ENCODE measurements at regions not wholly inside any gene's neighbourhood (a gene's known extent, or its start where the extent isn't known, plus 50 kb on each side); places are given as distances from the start of the nearest gene placed in this dataset.
"Not testable (repeated sequence)": the region's sequence is repeated elsewhere in the genome, so short reads cannot be mapped to it uniquely, and the experiment has no call there.

- H2AFZ ChIP-seq, result 0 out of 2 replicates have a peak overlapping the region, but pooled peaks have one; percentile 14
Observed at GRCh38 chr2:180553094-180553715, 427.2 kb upstream of the UBE2E3 start.

GRCh38 chr2:180542511-180542910 is 437.9 kb upstream of the UBE2E3 start:
- in situ Hi-C loops (cut with MboI), result no loop called here
- no peaks in the 10 kb centered on the region for H3K79me2 ChIP-seq (ENCODE audit: insufficient read depth)

More at GRCh38 chr2:180553094-180553715, 427.2 kb upstream of the UBE2E3 start:
- Histone ChIP-seq H3F3A (ENCODE audit: insufficient read depth) (no peaks in the 10 kb centered on the region), H3K9me3 (ENCODE audit: low read depth) (no peaks in the 10 kb centered on the region), H3K79me2 (ENCODE audit: insufficient read depth) (no peaks in the 10 kb centered on the region), H3K4me3 (no peak overlapping the region), H3K27ac (no peak overlapping the region), H3K9me2 (ENCODE audit: insufficient read depth) (no peaks in the 10 kb centered on the region), H3K9ac (no peak overlapping the region), H4K20me1 (ENCODE audit: insufficient read depth) (no peaks in the 10 kb centered on the region), H3K4me2 (ENCODE audit: unreplicated experiment) (no peak overlapping the region), H3K36me3 (ENCODE audit: low read depth) (no peaks in the 10 kb centered on the region), H3K4me1 (ENCODE audit: insufficient read depth) (no peaks in the 10 kb centered on the region), H3K27me3 (replicated peaks; ENCODE audit: insufficient read depth) (no peaks in the 10 kb centered on the region)
- no peak for TF ChIP-seq EZH2phosphoT487 (IDR thresholded peaks at IDR 0.05; ENCODE audit: insufficient read depth, low read depth)
- no peak for TF ChIP-seq EZH2 (IDR thresholded peaks at IDR 0.05; ENCODE audit: insufficient read depth, poor library complexity, severe bottlenecking)
- in situ Hi-C loops (cut with MboI), result no loop called here
- no peak for DNase-seq

GRCh38 chr2:180540761-180541160 is 439.6 kb upstream of the UBE2E3 start:
- H3K27ac ChIP-seq, result no peak overlapping the region
- H4K20me1 ChIP-seq (ENCODE audit: insufficient read depth), result no peaks in the 10 kb centered on the region
- in situ Hi-C loops (cut with MboI), result no loop called here
- no peak for TF ChIP-seq EZH2 (IDR thresholded peaks at IDR 0.05; ENCODE audit: insufficient read depth, poor library complexity, severe bottlenecking)
- TF ChIP-seq EZH2phosphoT487 (IDR thresholded peaks at IDR 0.05; ENCODE audit: insufficient read depth, low read depth), result no peak
- H3K27me3 ChIP-seq (replicated peaks; ENCODE audit: insufficient read depth), result no peaks in the 10 kb centered on the region
- H3K36me3 ChIP-seq (ENCODE audit: low read depth), result no peaks in the 10 kb centered on the region
- H3K4me2 ChIP-seq (ENCODE audit: unreplicated experiment), result no peak overlapping the region
- H3K4me3 ChIP-seq, result no peak overlapping the region
- WGBS, 2 experiments (ENCODE audit: low coverage in 1 of 2, low lambda C conversion rate in 2 of 2, missing lambda C conversion rate in 2 of 2), result 87 to 88% methylated on average over 8 of the region's 8 CpGs
- H3K9me2 ChIP-seq (ENCODE audit: insufficient read depth), result no peaks in the 10 kb centered on the region
- no peaks in the 10 kb centered on the region for H3K9me3 ChIP-seq (ENCODE audit: low read depth)
- no peak overlapping the region for H2AFZ ChIP-seq
- H3K9ac ChIP-seq, result no peak overlapping the region
- H3F3A ChIP-seq (ENCODE audit: insufficient read depth), result no peaks in the 10 kb centered on the region
- H3K4me1 ChIP-seq (ENCODE audit: insufficient read depth), result no peaks in the 10 kb centered on the region
- no peak for DNase-seq
- H3K79me2 ChIP-seq (ENCODE audit: insufficient read depth), result no peaks in the 10 kb centered on the region

More at GRCh38 chr2:180542511-180542910, 437.9 kb upstream of the UBE2E3 start:
- no peak overlapping the region for H3K9ac ChIP-seq
- no peaks in the 10 kb centered on the region for H3K27me3 ChIP-seq (replicated peaks; ENCODE audit: insufficient read depth)
- H3K9me2 ChIP-seq (ENCODE audit: insufficient read depth), result no peaks in the 10 kb centered on the region
- no peak for DNase-seq
- no peaks in the 10 kb centered on the region for H3K36me3 ChIP-seq (ENCODE audit: low read depth)
- no peaks in the 10 kb centered on the region for H3K9me3 ChIP-seq (ENCODE audit: low read depth)
- H4K20me1 ChIP-seq (ENCODE audit: insufficient read depth), result no peaks in the 10 kb centered on the region
- no peak overlapping the region for H3K4me3 ChIP-seq
- H3K4me1 ChIP-seq (ENCODE audit: insufficient read depth), result no peaks in the 10 kb centered on the region
- no peaks in the 10 kb centered on the region for H3F3A ChIP-seq (ENCODE audit: insufficient read depth)
- TF ChIP-seq EZH2phosphoT487 (IDR thresholded peaks at IDR 0.05; ENCODE audit: insufficient read depth, low read depth) (no peak), EZH2 (IDR thresholded peaks at IDR 0.05; ENCODE audit: insufficient read depth, poor library complexity, severe bottlenecking) (no peak)
- H3K27ac ChIP-seq, result no peak overlapping the region
- no peak overlapping the region for H2AFZ ChIP-seq
- no peak overlapping the region for H3K4me2 ChIP-seq (ENCODE audit: unreplicated experiment)

- TF ChIP-seq EZH2 (IDR thresholded peaks at IDR 0.05; ENCODE audit: insufficient read depth, poor library complexity, severe bottlenecking) (no peak), EZH2phosphoT487 (IDR thresholded peaks at IDR 0.05; ENCODE audit: insufficient read depth, low read depth) (no peak)
- Histone ChIP-seq H3K79me2 (ENCODE audit: insufficient read depth) (no peaks in the 10 kb centered on the region), H3K27ac (no peak overlapping the region), H3K4me1 (ENCODE audit: insufficient read depth) (no peaks in the 10 kb centered on the region), H3K9me3 (ENCODE audit: low read depth) (no peaks in the 10 kb centered on the region), H3K9ac (no peak overlapping the region), H3K27me3 (replicated peaks; ENCODE audit: insufficient read depth) (no peaks in the 10 kb centered on the region), H4K20me1 (ENCODE audit: insufficient read depth) (no peaks in the 10 kb centered on the region), H3K9me2 (ENCODE audit: insufficient read depth) (peaks cover 4% of the 10 kb centered on the region; the same call in 1 of the 2 replicates), H3K4me3 (no peak overlapping the region), H2AFZ (no peak overlapping the region), H3K4me2 (ENCODE audit: unreplicated experiment) (no peak overlapping the region), H3F3A (ENCODE audit: insufficient read depth) (no peaks in the 10 kb centered on the region), H3K36me3 (ENCODE audit: low read depth) (no peaks in the 10 kb centered on the region)
- DNase-seq, result no peak
- in situ Hi-C loops (cut with MboI), result no loop called here
Observed at GRCh38 chr2:180539541-180539940, 440.9 kb upstream of the UBE2E3 start.

- in situ Hi-C loops (cut with MboI), result no loop called here
- Histone ChIP-seq H3K27me3 (replicated peaks; ENCODE audit: insufficient read depth) (no peaks in the 10 kb centered on the region), H3K27ac (no peak overlapping the region), H2AFZ (no peak overlapping the region), H3K79me2 (ENCODE audit: insufficient read depth) (no peaks in the 10 kb centered on the region), H3K4me3 (no peak overlapping the region), H4K20me1 (ENCODE audit: insufficient read depth) (no peaks in the 10 kb centered on the region), H3K9me2 (ENCODE audit: insufficient read depth) (peaks cover 4% of the 10 kb centered on the region; the same call in 1 of the 2 replicates), H3K9me3 (ENCODE audit: low read depth) (no peaks in the 10 kb centered on the region), H3K4me2 (ENCODE audit: unreplicated experiment) (no peak overlapping the region), H3K9ac (no peak overlapping the region), H3K4me1 (ENCODE audit: insufficient read depth) (no peaks in the 10 kb centered on the region), H3K36me3 (ENCODE audit: low read depth) (no peaks in the 10 kb centered on the region; the same call in 1 of the 2 replicates), H3F3A (ENCODE audit: insufficient read depth) (no peaks in the 10 kb centered on the region)
- DNase-seq, result no peak
- TF ChIP-seq EZH2 (IDR thresholded peaks at IDR 0.05; ENCODE audit: insufficient read depth, poor library complexity, severe bottlenecking) (no peak), EZH2phosphoT487 (IDR thresholded peaks at IDR 0.05; ENCODE audit: insufficient read depth, low read depth) (no peak)
- 100% methylated on average over 1 of the region's 1 CpG for WGBS, 2 experiments (ENCODE audit: low coverage in 1 of 2, low lambda C conversion rate in 2 of 2, missing lambda C conversion rate in 2 of 2)
Observed at GRCh38 chr2:180535289-180535688, 445.1 kb upstream of the UBE2E3 start.

GRCh38 chr2:180531787-180532186 is 448.6 kb upstream of the UBE2E3 start:
- WGBS, 2 experiments (ENCODE audit: low coverage in 1 of 2, low lambda C conversion rate in 2 of 2, missing lambda C conversion rate in 2 of 2), result 92 to 93% methylated on average over 8 of the region's 8 CpGs
- H3K4me3 ChIP-seq; H2AFZ ChIP-seq; H3K9me3 ChIP-seq (ENCODE audit: low read depth); H3K4me2 ChIP-seq (ENCODE audit: unreplicated experiment); H3K4me1 ChIP-seq (ENCODE audit: insufficient read depth); H3K79me2 ChIP-seq (ENCODE audit: insufficient read depth); H4K20me1 ChIP-seq (ENCODE audit: insufficient read depth); DNase-seq; H3K9me2 ChIP-seq (ENCODE audit: insufficient read depth); H3K36me3 ChIP-seq (ENCODE audit: low read depth); H3K9ac ChIP-seq; H3K27me3 ChIP-seq (replicated peaks; ENCODE audit: insufficient read depth); in situ Hi-C loops (cut with MboI); H3K27ac ChIP-seq; H3F3A ChIP-seq (ENCODE audit: insufficient read depth): not testable (repeated sequence)
